ENCODE measurements at regions not wholly inside any gene's neighbourhood (a gene's known extent, or its start where the extent isn't known, plus 50 kb on each side); places are given as distances from the start of the nearest gene placed in this dataset.

GRCh38 chr2:236865052-236865451 is 220.6 kb upstream of the COPS8 start:
- DNase-seq (ENCODE audit: low read depth in 2 of 3, low spot score in 1 of 3) = no peak

- no peak for DNase-seq (ENCODE audit: low read depth in 2 of 3, low spot score in 1 of 3)
These were observed 218.9 kb upstream of the COPS8 start for GRCh38 chr2:236866542-236867340.

- no peak for DNase-seq (ENCODE audit: low read depth in 2 of 3, low spot score in 1 of 3)
These were observed 218.0 kb upstream of the COPS8 start for GRCh38 chr2:236867441-236868260.

- DNase-seq (ENCODE audit: low read depth in 2 of 3, low spot score in 1 of 3) = no peak
These were observed 215.3 kb upstream of the COPS8 start for GRCh38 chr2:236870370-236870769.

- DNase-seq (ENCODE audit: low read depth in 2 of 3, low spot score in 1 of 3) = no peak
These were observed 214.1 kb upstream of the COPS8 start for GRCh38 chr2:236871500-236872001.

GRCh38 chr2:236872015-236872414 is 213.7 kb upstream of the COPS8 start:
- no peak for DNase-seq (ENCODE audit: low read depth in 2 of 3, low spot score in 1 of 3)

- no peak for DNase-seq (ENCODE audit: low read depth in 2 of 3, low spot score in 1 of 3)
These were observed 212.7 kb upstream of the COPS8 start for GRCh38 chr2:236872981-236873380.

- DNase-seq (ENCODE audit: low read depth in 2 of 3, low spot score in 1 of 3) = no peak
These were observed 212.1 kb upstream of the COPS8 start for GRCh38 chr2:236873636-236874035.

- DNase-seq (ENCODE audit: low read depth in 2 of 3, low spot score in 1 of 3) = no peak
These were observed 210.7 kb upstream of the COPS8 start for GRCh38 chr2:236874866-236875481.

GRCh38 chr2:236875906-236876505 is 209.7 kb upstream of the COPS8 start:
- no peak for DNase-seq (ENCODE audit: low read depth in 2 of 3, low spot score in 1 of 3)

- DNase-seq (ENCODE audit: low read depth in 2 of 3, low spot score in 1 of 3) = no peak
These were observed 209.0 kb upstream of the COPS8 start for GRCh38 chr2:236876642-236877041.

- no peak for DNase-seq (ENCODE audit: low read depth in 2 of 3, low spot score in 1 of 3)
These were observed 207.7 kb upstream of the COPS8 start for GRCh38 chr2:236877972-236878371.

- DNase-seq (ENCODE audit: low read depth in 2 of 3, low spot score in 1 of 3) = no peak
These were observed 206.2 kb upstream of the COPS8 start for GRCh38 chr2:236879416-236879963.

- DNase-seq (ENCODE audit: low read depth in 2 of 3, low spot score in 1 of 3) = no peak
These were observed 203.6 kb upstream of the COPS8 start for GRCh38 chr2:236882074-236882473.

GRCh38 chr2:236882930-236883329 is 202.8 kb upstream of the COPS8 start:
- DNase-seq (ENCODE audit: low read depth in 2 of 3, low spot score in 1 of 3) = no peak

GRCh38 chr2:236883819-236884218 is 201.9 kb upstream of the COPS8 start:
- no peak for DNase-seq (ENCODE audit: low read depth in 2 of 3, low spot score in 1 of 3)

- no peak for DNase-seq (ENCODE audit: low read depth in 2 of 3, low spot score in 1 of 3)
These were observed 201.0 kb upstream of the COPS8 start for GRCh38 chr2:236884569-236885175.

GRCh38 chr2:236886456-236886855 is 199.2 kb upstream of the COPS8 start:
- DNase-seq (ENCODE audit: low read depth in 2 of 3, low spot score in 1 of 3) = no peak

GRCh38 chr2:236887531-236887930 is 198.2 kb upstream of the COPS8 start:
- DNase-seq (ENCODE audit: low read depth in 2 of 3, low spot score in 1 of 3) = no peak

- no peak for DNase-seq (ENCODE audit: low read depth in 2 of 3, low spot score in 1 of 3)
These were observed 197.5 kb upstream of the COPS8 start for GRCh38 chr2:236887953-236888793.

All from stimulated activated CD4-positive, alpha-beta T cell treated with anti-CD3 and anti-CD28 coated beads, Interleukin-12 subunit alpha, Interleukin-12 subunit beta, amount 100 ng/mL, for 48 hours (primary cell).